OCI-LY7 (cell line): ENCODE measurements at regions not wholly inside any gene's neighbourhood (a gene's known extent, or its start where the extent isn't known, plus 50 kb on each side); places are given as distances from the start of the nearest gene placed in this dataset.

Experiments used
- BruUV-seq: library from RNA; stranded (reverse); fragments of 400-500 nt; replicated peaks from 2 replicates; lab custom pipeline; 2021; lab: Mats Ljungman, UMichigan
- CTCF ChIA-PET: fragments of 300-600 bp; sonication (Branson Sonifier 250); formaldehyde crosslinking; loops from one replicate; lab custom pipeline; 2022; ENCODE audit warnings: antibody characterized with exemption; ENCODE audit not compliant: unreplicated experiment; lab: Charles Lee
- POLR2A ChIA-PET: fragments of 300-600 bp; sonication (Branson Sonifier 250); formaldehyde crosslinking; loops from one replicate; lab custom pipeline; 2022; ENCODE audit warnings: antibody characterized with exemption; lab: Charles Lee
- DNase-seq: peaks from one replicate; pipeline ENCODE4 v3.0.0-alpha.2; 2015; ENCODE audit warnings: low spot score
- H2AFZ ChIP-seq: fragments of 200-600 bp; sonication (generic), shearing (Covaris generic); 2 replicates; pipeline ENCODE4 v1.6.1; 2014; ENCODE audit warnings: mild to moderate bottlenecking, antibody characterized with exemption, low read length, moderate library complexity
- H3K27ac ChIP-seq: fragments of 200-600 bp; sonication (generic); 2 replicates; pipeline ENCODE4 v1.5.1; 2014; ENCODE audit warnings: mixed run types, low read depth, mild to moderate bottlenecking, moderate library complexity, low read length, inconsistent platforms; ENCODE audit not compliant: poor library complexity, severe bottlenecking
- H3K36me3 ChIP-seq: fragments of 200-600 bp; sonication (generic); 2 replicates; pipeline ENCODE4 v1.6.1; 2014; ENCODE audit warnings: mild to moderate bottlenecking, antibody characterized with exemption, low read length, moderate library complexity, mixed read lengths; ENCODE audit not compliant: insufficient read depth
- H3K4me1 ChIP-seq: fragments of 200-600 bp; sonication (generic); 2 replicates; pipeline ENCODE4 v1.5.1; 2014; ENCODE audit warnings: mild to moderate bottlenecking, low read length; ENCODE audit not compliant: insufficient read depth, poor library complexity, severe bottlenecking
- H3K4me2 ChIP-seq: fragments of 200-600 bp; sonication (generic); 2 replicates; pipeline ENCODE4 v1.6.1; 2014; ENCODE audit warnings: mild to moderate bottlenecking, low read length
- H3K4me3 ChIP-seq: fragments of 200-600 bp; sonication (generic); 2 replicates; pipeline ENCODE4 v1.5.1; 2014; ENCODE audit warnings: mild to moderate bottlenecking, low read depth, low read length; ENCODE audit not compliant: poor library complexity, severe bottlenecking
- H3K79me2 ChIP-seq: fragments of 200-600 bp; sonication (generic); 2 replicates; pipeline ENCODE4 v1.6.1; 2016; ENCODE audit warnings: low read depth, mild to moderate bottlenecking, low read length, moderate library complexity, mixed read lengths; ENCODE audit not compliant: insufficient read depth
- H3K9me2 ChIP-seq: fragments of 200-600 bp; sonication (generic); 2 replicates; pipeline ENCODE4 v1.6.1; 2016; ENCODE audit warnings: mild to moderate bottlenecking, low read length, mixed read lengths; ENCODE audit not compliant: insufficient read depth
- H3K9me3 ChIP-seq: fragments of 200-600 bp; sonication (generic); 2 replicates; pipeline ENCODE4 v1.6.1; 2014; ENCODE audit warnings: mild to moderate bottlenecking, mixed run types, low read length, mixed read lengths
- H4K20me1 ChIP-seq: fragments of 200-600 bp; sonication (generic); 2 replicates; pipeline ENCODE4 v1.6.1; 2014; ENCODE audit warnings: mild to moderate bottlenecking, antibody characterized with exemption, low read length, moderate library complexity, mixed read lengths; ENCODE audit not compliant: insufficient read depth
- CTCF ChIP-seq: fragments of 200-600 bp; sonication (generic); conservative IDR thresholded peaks from 2 replicates; pipeline ENCODE4 v1.5.1; 2014; ENCODE audit warnings: mild to moderate bottlenecking, antibody characterized with exemption, low read length, moderate library complexity, mixed read lengths
- EZH2phosphoT487 ChIP-seq: fragments of 200-600 bp; sonication (generic); IDR thresholded peaks from 2 replicates; pipeline ENCODE4 v1.6.1; 2018; ENCODE audit warnings: low read depth, borderline replicate concordance, mild to moderate bottlenecking, mixed run types, antibody characterized with exemption, low read length, moderate library complexity, mixed read lengths
- intact Hi-C: fragments of 100-400 bp; cut with micrococcal nuclease; formaldehyde crosslinking; loops from one replicate; pipeline ENCODE4 v1.10.0; 2022; ENCODE audit not compliant: unreplicated experiment

- DNase-seq, result no peak
- POLR2A ChIA-PET, result no interaction called here
- H3K9me3 ChIP-seq, result no peaks in the 10 kb centered on the region
- CTCF ChIA-PET, result no interaction called here
- no TSS peak for BruUV-seq
- no peak overlapping the region for H3K4me2 ChIP-seq
- H2AFZ ChIP-seq, result no peak overlapping the region
- H4K20me1 ChIP-seq, result no peaks in the 10 kb centered on the region
- H3K27ac ChIP-seq, result no peak overlapping the region
- H3K4me3 ChIP-seq, result no peak overlapping the region
- H3K9me2 ChIP-seq, result no peaks in the 10 kb centered on the region
- H3K4me1 ChIP-seq, result no peaks in the 10 kb centered on the region
- no peaks in the 10 kb centered on the region for H3K36me3 ChIP-seq
- no peak for TF ChIP-seq EZH2phosphoT487
- no peak for TF ChIP-seq CTCF
- intact Hi-C loops, result no loop called here
- H3K79me2 ChIP-seq, result no peaks in the 10 kb centered on the region
These were observed 193.9 kb downstream of the MMUT start for GRCh38 chr6:49269190-49269589.

GRCh38 chr6:49264909-49265308 lies 198.1 kb downstream of the MMUT start:
- ChIA-PET POLR2A (no interaction called here), CTCF (no interaction called here)
- Histone ChIP-seq H3K36me3 (no peaks in the 10 kb centered on the region), H4K20me1 (no peaks in the 10 kb centered on the region), H3K4me1 (no peaks in the 10 kb centered on the region), H3K9me2 (no peaks in the 10 kb centered on the region), H3K4me2 (no peak overlapping the region), H3K79me2 (no peaks in the 10 kb centered on the region), H2AFZ (no peak overlapping the region), H3K9me3 (no peaks in the 10 kb centered on the region), H3K4me3 (no peak overlapping the region), H3K27ac (no peak overlapping the region)
- no TSS peak for BruUV-seq
- intact Hi-C loops, result no loop called here
- DNase-seq, result no peak
- TF ChIP-seq CTCF (no peak), EZH2phosphoT487 (no peak)

GRCh38 chr6:49264496-49264895 lies 198.6 kb downstream of the MMUT start:
- H3K9me2 ChIP-seq, result no peaks in the 10 kb centered on the region
- no peak overlapping the region for H3K4me3 ChIP-seq
- no peaks in the 10 kb centered on the region for H3K36me3 ChIP-seq
- DNase-seq, result no peak
- TF ChIP-seq CTCF (no peak), EZH2phosphoT487 (no peak)
- intact Hi-C loops, result no loop called here
- H2AFZ ChIP-seq, result no peak overlapping the region
- CTCF ChIA-PET, result no interaction called here
- H3K27ac ChIP-seq, result no peak overlapping the region
- H4K20me1 ChIP-seq, result no peaks in the 10 kb centered on the region
- no peaks in the 10 kb centered on the region for H3K4me1 ChIP-seq
- no peaks in the 10 kb centered on the region for H3K9me3 ChIP-seq
- POLR2A ChIA-PET, result no interaction called here
- no TSS peak for BruUV-seq
- no peaks in the 10 kb centered on the region for H3K79me2 ChIP-seq
- no peak overlapping the region for H3K4me2 ChIP-seq
